PC-3 (cell line): ENCODE measurements at regions not wholly inside any gene's neighbourhood (a gene's known extent, or its start where the extent isn't known, plus 50 kb on each side); places are given as distances from the start of the nearest gene placed in this dataset.

Experiments
- EZH2 ChIP-seq: fragments of 300-600 bp; sonication (generic); IDR thresholded peaks from one replicate; pipeline ENCODE4 v1.6.1; 2017; ENCODE audit warnings: antibody characterized with exemption, mild to moderate bottlenecking, low read length; ENCODE audit not compliant: unreplicated experiment
- EZH2phosphoT487 ChIP-seq: fragments of 300-600 bp; sonication (generic); IDR thresholded peaks from 2 replicates; pipeline ENCODE4 v1.6.1; 2018; ENCODE audit warnings: mild to moderate bottlenecking, antibody characterized with exemption, low read length, borderline replicate concordance
- TF ChIP-seq, protein P1 (sequence below): fragments of 300-600 bp; sonication (generic); conservative IDR thresholded peaks from 2 replicates; pipeline ENCODE4 v1.5.1; 2017; ENCODE audit warnings: antibody characterized with exemption, low read depth, mild to moderate bottlenecking, low read length

DNA sequence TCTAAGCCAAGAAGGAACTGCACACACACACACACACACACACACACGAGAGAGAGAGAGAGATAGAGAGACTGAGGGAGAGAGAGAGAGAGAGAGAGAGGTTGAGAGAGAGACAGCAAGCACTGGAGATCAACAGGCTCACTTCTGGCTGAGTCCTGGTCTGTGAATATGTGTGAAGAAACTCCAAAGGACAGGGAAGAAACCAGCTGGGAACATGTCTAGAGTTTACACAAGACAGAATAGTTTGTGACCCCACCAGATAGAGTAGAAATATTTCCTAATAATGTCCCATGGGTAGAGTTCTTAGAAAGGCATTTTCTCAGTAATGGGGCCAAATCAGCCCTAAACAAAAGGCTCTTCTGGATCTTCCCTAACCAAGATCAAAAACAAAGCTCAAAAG lies 155.5 kb upstream of the IGFBP3 start:
- TF ChIP-seq, protein P1, sequence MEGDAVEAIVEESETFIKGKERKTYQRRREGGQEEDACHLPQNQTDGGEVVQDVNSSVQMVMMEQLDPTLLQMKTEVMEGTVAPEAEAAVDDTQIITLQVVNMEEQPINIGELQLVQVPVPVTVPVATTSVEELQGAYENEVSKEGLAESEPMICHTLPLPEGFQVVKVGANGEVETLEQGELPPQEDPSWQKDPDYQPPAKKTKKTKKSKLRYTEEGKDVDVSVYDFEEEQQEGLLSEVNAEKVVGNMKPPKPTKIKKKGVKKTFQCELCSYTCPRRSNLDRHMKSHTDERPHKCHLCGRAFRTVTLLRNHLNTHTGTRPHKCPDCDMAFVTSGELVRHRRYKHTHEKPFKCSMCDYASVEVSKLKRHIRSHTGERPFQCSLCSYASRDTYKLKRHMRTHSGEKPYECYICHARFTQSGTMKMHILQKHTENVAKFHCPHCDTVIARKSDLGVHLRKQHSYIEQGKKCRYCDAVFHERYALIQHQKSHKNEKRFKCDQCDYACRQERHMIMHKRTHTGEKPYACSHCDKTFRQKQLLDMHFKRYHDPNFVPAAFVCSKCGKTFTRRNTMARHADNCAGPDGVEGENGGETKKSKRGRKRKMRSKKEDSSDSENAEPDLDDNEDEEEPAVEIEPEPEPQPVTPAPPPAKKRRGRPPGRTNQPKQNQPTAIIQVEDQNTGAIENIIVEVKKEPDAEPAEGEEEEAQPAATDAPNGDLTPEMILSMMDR, result no peak
- TF ChIP-seq EZH2phosphoT487 (no peak), EZH2 (no peak)
